Naive B cell (primary cell): ENCODE measurements at regions not wholly inside any gene's neighbourhood (a gene's known extent, or its start where the extent isn't known, plus 50 kb on each side); places are given as distances from the start of the nearest gene placed in this dataset.
"Not testable (repeated sequence)": the region's sequence is repeated elsewhere in the genome, so short reads cannot be mapped to it uniquely, and the experiment has no call there.

Experiments used
- ATAC-seq, 2 donors: fragments of 150-1000 bp; cut with Tn5 transposase; 2 replicates each; pipeline ENCODE4 v1.10.0; 2021; ENCODE audit warnings: low read depth in 2 of 2, mild to moderate bottlenecking in 2 of 2, moderate library complexity in 2 of 2
- DNase-seq: peaks from one replicate; pipeline ENCODE4 v3.0.0; 2022
- H3K27ac Mint-ChIP-seq, 6 donors: one replicate each; pipeline ENCODE4 v1.8.0; 2020 to 2022; ENCODE audit warnings: mild to moderate bottlenecking in 6 of 6, mixed read lengths in 6 of 6, moderate library complexity in 5 of 6, inconsistent platforms in 2 of 6
- H3K27me3 Mint-ChIP-seq, 3 donors: one replicate each; pipeline ENCODE4 v1.8.0; 2021 to 2022; ENCODE audit warnings: mixed read lengths in 3 of 3, mild to moderate bottlenecking in 1 of 3
- H3K36me3 Mint-ChIP-seq, 2 donors: one replicate each; pipeline ENCODE4 v1.8.0; 2020 to 2022; ENCODE audit warnings: mixed read lengths in 2 of 2, inconsistent platforms in 1 of 2, mild to moderate bottlenecking in 1 of 2
- H3K4me1 Mint-ChIP-seq, 3 donors: one replicate each; pipeline ENCODE4 v1.8.0; 2020 to 2022; ENCODE audit warnings: mixed read lengths in 3 of 3, inconsistent platforms in 1 of 3, mild to moderate bottlenecking in 1 of 3, moderate library complexity in 1 of 3
- H3K4me3 Mint-ChIP-seq, 8 donors: one replicate each; pipeline ENCODE4 v1.8.0; 2020 to 2022; ENCODE audit warnings: mild to moderate bottlenecking in 8 of 8, mixed read lengths in 8 of 8, moderate library complexity in 8 of 8, inconsistent platforms in 2 of 8
- H3K9me3 Mint-ChIP-seq, 7 donors: one replicate each; pipeline ENCODE4 v1.8.0; 2020 to 2022; ENCODE audit warnings: mixed read lengths in 7 of 7, mild to moderate bottlenecking in 5 of 7, inconsistent platforms in 2 of 7, moderate library complexity in 1 of 7

- Mint-ChIP-seq H3K9me3 (peaks cover 0 to 4% (median 0%) of the 10 kb centered on the region in 7 donors), H3K4me3 (no peak overlapping the region), H3K4me1 (no peaks in the 10 kb centered on the region), H3K27ac (no peak overlapping the region), H3K36me3 (no peaks in the 10 kb centered on the region), H3K27me3 (no peaks in the 10 kb centered on the region)
- ATAC-seq (no peak), DNase-seq (no peak)
Measured at GRCh38 chr4:71882113-71882841, 98.4 kb upstream of the GC start.

- H3K4me3 Mint-ChIP-seq, H3K36me3 Mint-ChIP-seq, ATAC-seq, H3K27me3 Mint-ChIP-seq, H3K27ac Mint-ChIP-seq, DNase-seq, H3K4me1 Mint-ChIP-seq: not testable (repeated sequence)
- peaks cover 4 to 22% (median 14%) of the 10 kb centered on the region in 7 donors for H3K9me3 Mint-ChIP-seq
Measured at GRCh38 chr4:71900366-71900765, 116.5 kb upstream of the GC start.

- ATAC-seq, H3K36me3 Mint-ChIP-seq, H3K4me3 Mint-ChIP-seq, DNase-seq, H3K4me1 Mint-ChIP-seq, H3K27me3 Mint-ChIP-seq, H3K27ac Mint-ChIP-seq: not testable (repeated sequence)
- H3K9me3 Mint-ChIP-seq, result peaks cover 5 to 24% (median 10%) of the 10 kb centered on the region in 7 donors
Measured at GRCh38 chr4:71905594-71905993, 121.7 kb upstream of the GC start.

- H3K27me3 Mint-ChIP-seq, result no peaks in the 10 kb centered on the region
- peak overlapping the region in 1 of 6 donors; percentile 36 for H3K27ac Mint-ChIP-seq
- H3K4me3 Mint-ChIP-seq, result no peak overlapping the region
- peaks cover 5 to 24% (median 10%) of the 10 kb centered on the region in 7 donors for H3K9me3 Mint-ChIP-seq
- ATAC-seq, result no peak
- DNase-seq, result no peak
- H3K36me3 Mint-ChIP-seq, result no peaks in the 10 kb centered on the region
- no peaks in the 10 kb centered on the region for H3K4me1 Mint-ChIP-seq
Measured at GRCh38 chr4:71906096-71906495, 122.2 kb upstream of the GC start.

GRCh38 chr4:71907071-71907470 lies 123.2 kb upstream of the GC start:
- no peak overlapping the region for H3K27ac Mint-ChIP-seq
- H3K36me3 Mint-ChIP-seq, result no peaks in the 10 kb centered on the region
- H3K27me3 Mint-ChIP-seq, result no peaks in the 10 kb centered on the region
- peaks cover 5 to 24% (median 10%) of the 10 kb centered on the region in 7 donors for H3K9me3 Mint-ChIP-seq
- no peak for DNase-seq
- ATAC-seq, result no peak
- H3K4me1 Mint-ChIP-seq, result no peaks in the 10 kb centered on the region
- H3K4me3 Mint-ChIP-seq, result no peak overlapping the region

- H3K4me1 Mint-ChIP-seq, result no peaks in the 10 kb centered on the region
- H3K4me3 Mint-ChIP-seq, result no peak overlapping the region
- H3K27me3 Mint-ChIP-seq, result no peaks in the 10 kb centered on the region
- peak overlapping the region in 1 of 6 donors; percentile 48 for H3K27ac Mint-ChIP-seq
- no peak for DNase-seq
- H3K9me3 Mint-ChIP-seq, result peaks cover 5 to 24% (median 10%) of the 10 kb centered on the region in 7 donors
- ATAC-seq, result no peak
- no peaks in the 10 kb centered on the region for H3K36me3 Mint-ChIP-seq
Measured at GRCh38 chr4:71907782-71908181, 123.9 kb upstream of the GC start.

GRCh38 chr4:71913275-71913674 lies 118.5 kb upstream of the NPFFR2 start:
- ATAC-seq, result no peak
- DNase-seq, result no peak
- peaks cover 0 to 10% (median 2%) of the 10 kb centered on the region in 7 donors for H3K9me3 Mint-ChIP-seq
- no peaks in the 10 kb centered on the region for H3K4me1 Mint-ChIP-seq
- H3K27me3 Mint-ChIP-seq, result no peaks in the 10 kb centered on the region
- H3K27ac Mint-ChIP-seq, result no peak overlapping the region
- no peaks in the 10 kb centered on the region for H3K36me3 Mint-ChIP-seq
- H3K4me3 Mint-ChIP-seq, result no peak overlapping the region

GRCh38 chr4:71923070-71923469 lies 108.7 kb upstream of the NPFFR2 start:
- Mint-ChIP-seq H3K36me3 (no peaks in the 10 kb centered on the region), H3K9me3 (peaks cover 0 to 8% (median 0%) of the 10 kb centered on the region in 7 donors), H3K4me3 (no peak overlapping the region), H3K27ac (no peak overlapping the region), H3K27me3 (no peaks in the 10 kb centered on the region), H3K4me1 (no peaks in the 10 kb centered on the region)
- no peak for DNase-seq
- no peak for ATAC-seq

GRCh38 chr4:71930459-71930858 lies 101.3 kb upstream of the NPFFR2 start:
- H3K4me1 Mint-ChIP-seq, result no peaks in the 10 kb centered on the region
- no peaks in the 10 kb centered on the region for H3K36me3 Mint-ChIP-seq
- H3K4me3 Mint-ChIP-seq, result no peak overlapping the region
- H3K9me3 Mint-ChIP-seq, result peaks cover 0 to 1% (median 0%) of the 10 kb centered on the region in 7 donors
- no peaks in the 10 kb centered on the region for H3K27me3 Mint-ChIP-seq
- no peak for DNase-seq
- no peak for ATAC-seq
- H3K27ac Mint-ChIP-seq, result no peak overlapping the region

GRCh38 chr4:71932941-71933340 lies 98.9 kb upstream of the NPFFR2 start:
- no peak for DNase-seq

GRCh38 chr4:71938776-71939175 lies 93.0 kb upstream of the NPFFR2 start:
- DNase-seq (no peak), ATAC-seq (no peak)
- peaks cover 0 to 2% (median 0%) of the 10 kb centered on the region in 7 donors for H3K9me3 Mint-ChIP-seq
- no peaks in the 10 kb centered on the region for H3K27me3 Mint-ChIP-seq
- H3K36me3 Mint-ChIP-seq, result no peaks in the 10 kb centered on the region
- H3K4me1 Mint-ChIP-seq, result no peaks in the 10 kb centered on the region
- no peak overlapping the region for H3K4me3 Mint-ChIP-seq
- H3K27ac Mint-ChIP-seq, result no peak overlapping the region

More at GRCh38 chr4:71932941-71933340, 98.9 kb upstream of the NPFFR2 start:
- Mint-ChIP-seq H3K9me3 (peaks cover 0 to 1% (median 0%) of the 10 kb centered on the region in 7 donors), H3K4me3 (no peak overlapping the region), H3K36me3 (no peaks in the 10 kb centered on the region), H3K27ac (no peak overlapping the region), H3K27me3 (no peaks in the 10 kb centered on the region), H3K4me1 (no peaks in the 10 kb centered on the region)
- no peak for ATAC-seq

GRCh38 chr4:71941001-71941400 lies 90.8 kb upstream of the NPFFR2 start:
- no peaks in the 10 kb centered on the region for H3K27me3 Mint-ChIP-seq
- no peak overlapping the region for H3K4me3 Mint-ChIP-seq
- no peaks in the 10 kb centered on the region for H3K36me3 Mint-ChIP-seq
- H3K27ac Mint-ChIP-seq, result no peak overlapping the region
- no peaks in the 10 kb centered on the region for H3K4me1 Mint-ChIP-seq
- DNase-seq (no peak), ATAC-seq (no peak)
- H3K9me3 Mint-ChIP-seq, result peaks cover 4 to 22% (median 8%) of the 10 kb centered on the region in 7 donors

- H3K4me1 Mint-ChIP-seq, result no peaks in the 10 kb centered on the region
- no peak overlapping the region for H3K27ac Mint-ChIP-seq
- no peaks in the 10 kb centered on the region for H3K27me3 Mint-ChIP-seq
- H3K9me3 Mint-ChIP-seq, result peaks cover 8 to 33% (median 15%) of the 10 kb centered on the region in 7 donors
- ATAC-seq (no peak), DNase-seq (no peak)
- no peaks in the 10 kb centered on the region for H3K36me3 Mint-ChIP-seq
- no peak overlapping the region for H3K4me3 Mint-ChIP-seq
Measured at GRCh38 chr4:71944956-71945355, 86.8 kb upstream of the NPFFR2 start.

- no peak overlapping the region for H3K4me3 Mint-ChIP-seq
- H3K36me3 Mint-ChIP-seq, result no peaks in the 10 kb centered on the region
- peaks cover 8 to 33% (median 17%) of the 10 kb centered on the region in 7 donors for H3K9me3 Mint-ChIP-seq
- DNase-seq, result no peak
- no peaks in the 10 kb centered on the region for H3K4me1 Mint-ChIP-seq
- no peaks in the 10 kb centered on the region for H3K27me3 Mint-ChIP-seq
- ATAC-seq, result no peak
- H3K27ac Mint-ChIP-seq, result no peak overlapping the region
Measured at GRCh38 chr4:71945791-71946190, 86.0 kb upstream of the NPFFR2 start.
